ENCODE measurements at regions not wholly inside any gene's neighbourhood (a gene's known extent, or its start where the extent isn't known, plus 50 kb on each side); places are given as distances from the start of the nearest gene placed in this dataset.
"Not testable (repeated sequence)": the region's sequence is repeated elsewhere in the genome, so short reads cannot be mapped to it uniquely, and the experiment has no call there.

- no peak for DNase-seq
Measured at GRCh38 chr3:94414418-94414817, 351.6 kb downstream of the NSUN3 start.

DNA sequence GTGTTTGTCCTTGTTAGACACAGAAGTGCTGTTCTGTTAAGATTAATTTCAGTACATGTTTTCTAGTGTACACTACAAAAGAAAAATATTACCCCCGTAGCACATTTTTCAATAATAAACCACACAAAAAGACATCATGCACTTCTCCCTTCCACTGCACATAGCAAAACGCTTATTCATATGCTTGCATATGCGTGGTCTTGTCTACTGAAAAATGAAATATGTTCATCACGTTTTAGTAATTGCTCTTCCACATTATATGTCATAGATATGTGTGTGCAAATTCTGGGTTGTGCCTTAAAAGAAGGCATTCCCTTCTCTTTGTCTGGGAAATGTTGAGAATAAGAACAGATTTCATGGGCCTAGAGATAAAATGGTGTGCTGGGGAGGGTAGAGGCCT is 353.9 kb downstream of the NSUN3 start:
- no peak for DNase-seq

GRCh38 chr3:94417963-94418455 is 355.1 kb downstream of the NSUN3 start:
- no peak for DNase-seq

DNA sequence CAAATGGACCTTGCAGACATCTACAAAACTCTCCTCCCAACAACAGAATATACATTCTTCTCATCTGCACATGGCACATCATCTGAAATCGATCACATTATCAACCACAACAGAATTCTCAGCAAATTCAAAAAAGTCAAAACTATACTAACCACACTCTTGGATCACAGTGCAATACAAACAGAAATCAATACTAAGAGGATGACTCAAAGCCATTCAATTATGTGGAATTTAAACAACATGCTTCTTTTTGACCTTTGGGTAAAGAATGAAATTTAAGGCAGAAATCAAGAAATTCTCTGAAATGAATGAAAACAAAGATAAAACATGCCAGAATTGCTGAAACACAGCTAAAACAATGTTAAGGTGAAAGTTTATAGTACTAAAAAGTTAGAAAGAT is 358.1 kb downstream of the NSUN3 start:
- DNase-seq, result no peak

GRCh38 chr3:94423578-94423977 is 360.7 kb downstream of the NSUN3 start:
- no peak for DNase-seq

- no peak for DNase-seq
Measured at GRCh38 chr3:94429517-94429916, 366.7 kb downstream of the NSUN3 start.

DNA sequence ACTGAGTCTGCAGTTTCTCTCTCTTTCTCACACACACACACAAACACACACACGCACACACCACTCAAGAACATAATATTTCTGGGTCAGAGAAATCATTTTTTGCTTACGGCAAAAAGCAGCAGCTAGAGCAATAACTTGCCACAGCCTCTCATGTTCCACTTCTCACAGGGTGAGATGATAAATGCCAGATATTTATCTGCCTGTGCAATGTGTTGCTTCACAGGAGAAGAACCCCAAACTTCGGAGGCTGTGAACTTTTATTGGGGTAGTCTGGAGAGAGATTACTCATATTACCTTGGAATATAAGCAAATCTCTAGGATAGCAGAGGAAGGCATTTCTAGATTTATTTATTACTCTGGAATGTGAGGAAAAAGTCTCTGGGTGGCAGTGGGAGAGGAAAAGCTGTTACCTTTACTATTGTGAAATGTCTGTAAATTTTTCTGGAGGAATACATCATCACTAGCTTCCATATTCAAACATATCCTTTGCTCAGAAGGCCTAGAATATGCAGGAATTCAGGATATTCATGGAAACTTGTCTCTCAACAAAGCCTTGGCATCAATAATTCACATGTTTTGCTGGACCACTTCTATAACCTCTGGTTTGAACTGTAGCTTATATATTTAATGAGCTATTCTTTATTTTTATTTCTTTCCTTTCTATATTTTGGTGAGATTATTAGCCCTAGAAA is 369.2 kb downstream of the NSUN3 start:
- no peak for DNase-seq

DNA sequence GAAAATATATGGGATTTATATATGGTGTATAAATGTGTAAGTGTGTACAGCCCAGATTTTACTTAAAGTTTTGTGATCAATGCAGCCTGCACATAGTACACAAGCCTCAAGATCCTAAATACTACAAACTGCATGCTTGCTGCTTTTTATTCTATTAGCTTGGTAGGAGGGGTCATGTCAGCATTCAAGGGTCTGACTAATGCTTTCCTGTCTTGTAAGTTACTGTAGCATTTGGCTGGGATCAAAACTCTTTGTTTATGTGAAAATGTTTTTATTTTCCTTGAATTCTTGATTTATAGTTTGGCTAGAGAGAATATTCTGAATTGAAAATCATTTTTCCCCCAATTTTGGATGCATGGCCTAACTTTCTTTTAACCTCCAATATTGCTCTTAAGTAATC is 370.9 kb downstream of the NSUN3 start:
- no peak for DNase-seq

GRCh38 chr3:94440767-94441493 is 378.1 kb downstream of the NSUN3 start:
- no peak for DNase-seq

GRCh38 chr3:94441494-94441847 is 378.6 kb downstream of the NSUN3 start:
- DNase-seq, result no peak

DNA sequence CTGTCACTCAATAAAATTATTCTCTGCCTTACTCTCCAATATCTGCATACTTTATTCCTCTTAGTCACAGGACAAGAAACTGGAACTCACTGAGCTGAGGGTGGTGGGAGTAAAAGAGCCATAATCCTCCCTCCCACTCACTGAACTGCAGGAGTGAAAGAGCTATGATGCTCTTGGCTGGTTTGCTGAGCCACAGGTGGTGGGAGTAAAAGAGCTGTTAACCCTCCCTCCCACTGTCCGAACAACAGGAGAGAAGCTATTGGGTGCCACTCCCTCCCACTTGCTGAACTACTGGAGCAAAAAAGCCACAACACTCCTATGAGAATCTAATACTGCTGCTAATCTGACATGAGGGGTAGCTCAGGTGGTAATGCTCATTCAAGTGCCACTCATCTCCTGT is 391.0 kb downstream of the NSUN3 start:
- DNase-seq, result no peak

DNA sequence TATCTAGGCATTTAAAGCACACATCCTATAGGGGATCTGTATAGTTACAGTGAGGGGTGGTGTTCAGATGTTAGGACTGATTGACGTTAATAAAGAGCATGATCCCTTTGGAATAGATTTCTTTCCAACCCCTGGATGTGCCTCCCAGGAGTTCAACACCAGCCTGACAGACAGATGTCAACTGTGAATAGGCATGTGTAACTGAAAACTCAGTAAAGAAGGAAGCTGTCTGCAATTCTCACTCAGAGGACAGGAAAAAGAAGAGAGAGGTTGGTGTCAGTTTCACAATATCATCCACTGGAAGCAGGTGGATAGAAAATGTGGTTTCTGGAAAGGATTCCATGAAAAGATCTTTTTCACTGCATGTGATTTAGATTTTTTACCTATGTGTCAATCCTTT is 396.3 kb downstream of the NSUN3 start:
- no peak for DNase-seq

DNA sequence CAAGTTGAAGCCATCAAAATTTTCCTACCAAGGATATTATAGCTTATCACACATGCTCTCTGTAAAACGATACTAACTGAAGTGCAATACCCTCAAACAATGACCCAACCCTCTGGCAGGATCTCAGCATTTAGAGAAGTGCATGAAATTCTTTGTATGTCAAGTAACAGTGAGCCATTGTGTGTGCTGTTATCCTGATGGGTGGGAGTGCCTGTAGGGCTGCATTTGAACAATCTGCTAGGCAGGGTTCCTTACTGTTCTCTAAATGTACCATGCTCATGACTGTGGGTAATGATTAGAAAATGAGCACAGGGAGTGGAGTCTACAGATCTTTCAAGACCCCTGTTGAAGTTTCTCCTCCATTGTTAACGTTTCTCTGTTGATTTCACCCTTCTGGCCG is 398.1 kb downstream of the NSUN3 start:
- no peak for DNase-seq

DNA sequence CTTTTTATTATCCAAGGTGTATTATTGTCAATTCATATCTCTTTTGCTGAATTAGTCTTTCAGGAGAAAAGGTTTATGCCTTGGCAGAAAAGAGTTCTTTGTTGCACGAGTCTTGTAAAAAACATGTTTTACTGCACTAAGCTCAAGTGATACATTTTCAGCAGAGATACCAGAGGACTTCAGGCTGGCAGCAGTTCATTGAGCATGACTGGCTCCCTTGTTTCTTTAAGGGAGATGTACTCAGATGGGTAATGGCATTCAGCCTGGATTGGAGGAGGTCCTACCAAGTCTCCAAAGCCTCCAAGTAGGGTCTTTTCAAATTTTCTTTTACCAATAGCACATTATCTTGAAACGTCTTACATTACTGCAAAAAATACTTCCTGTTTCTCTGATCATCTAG is 400.1 kb downstream of the NSUN3 start:
- DNase-seq, result no peak

- no peak for DNase-seq
Measured at GRCh38 chr3:94472511-94472910, 409.6 kb downstream of the NSUN3 start.

GRCh38 chr3:94481226-94481898 is 418.5 kb downstream of the NSUN3 start:
- DNase-seq, result no peak

DNA sequence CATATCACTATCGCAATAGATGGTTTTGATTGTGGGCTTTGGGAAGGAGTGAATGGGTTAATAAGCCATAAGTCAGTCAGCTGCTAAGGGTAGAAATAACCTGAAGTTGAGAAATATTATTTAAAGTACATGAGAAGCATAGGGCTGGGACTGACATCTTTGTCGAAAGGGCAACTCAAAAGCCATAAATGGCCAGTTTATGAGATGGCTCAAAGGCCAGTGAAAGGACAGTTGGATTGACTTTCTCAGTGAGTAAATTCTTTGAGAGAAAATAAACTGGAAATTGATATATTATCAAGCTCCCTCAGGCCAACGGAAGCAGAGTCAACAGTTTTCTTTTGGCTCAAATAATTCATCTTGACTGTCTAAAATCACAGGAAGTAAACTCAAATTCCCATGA is 419.8 kb downstream of the NSUN3 start:
- no peak for DNase-seq

DNA sequence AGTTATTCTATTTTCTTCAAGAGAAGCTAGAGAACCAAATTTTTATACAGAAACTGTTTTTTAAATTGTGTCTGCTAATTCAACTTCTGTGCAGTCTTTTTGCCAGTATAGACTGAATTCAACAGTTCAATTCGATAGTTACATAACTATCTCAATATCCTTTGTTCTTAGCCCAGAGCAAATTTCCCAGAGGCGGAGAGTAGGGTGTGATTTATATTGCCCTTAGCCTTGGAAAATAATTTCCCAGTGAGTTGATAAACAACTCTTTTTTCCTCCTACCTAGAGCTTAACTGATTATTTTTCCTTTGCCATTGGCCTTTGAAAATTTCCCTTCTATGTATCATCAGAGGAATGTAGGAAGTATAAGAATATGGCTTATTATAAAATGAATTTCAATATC is 420.5 kb downstream of the NSUN3 start:
- DNase-seq, result no peak

- no peak for DNase-seq
Measured at GRCh38 chr3:94494992-94495391, 432.1 kb downstream of the NSUN3 start.

DNA sequence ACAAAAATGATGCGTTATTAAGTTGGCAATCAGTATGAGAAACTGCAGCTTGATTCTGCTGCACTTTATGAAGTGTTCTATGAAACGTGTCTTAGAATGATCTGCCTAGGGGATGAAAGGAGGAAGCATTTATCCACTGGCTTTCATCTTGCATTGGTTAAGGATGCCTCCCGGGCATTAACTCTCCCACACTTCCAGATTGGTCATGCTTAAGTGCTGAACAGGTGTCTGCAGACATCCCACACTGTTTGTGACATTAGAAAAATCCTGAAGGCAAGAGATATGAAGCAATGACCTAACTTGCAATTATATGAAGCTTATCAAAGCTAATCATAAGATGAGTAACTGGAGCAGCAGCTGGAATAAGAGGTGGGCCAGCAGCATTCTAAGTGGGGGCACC is 437.3 kb downstream of the NSUN3 start:
- DNase-seq, result no peak

DNA sequence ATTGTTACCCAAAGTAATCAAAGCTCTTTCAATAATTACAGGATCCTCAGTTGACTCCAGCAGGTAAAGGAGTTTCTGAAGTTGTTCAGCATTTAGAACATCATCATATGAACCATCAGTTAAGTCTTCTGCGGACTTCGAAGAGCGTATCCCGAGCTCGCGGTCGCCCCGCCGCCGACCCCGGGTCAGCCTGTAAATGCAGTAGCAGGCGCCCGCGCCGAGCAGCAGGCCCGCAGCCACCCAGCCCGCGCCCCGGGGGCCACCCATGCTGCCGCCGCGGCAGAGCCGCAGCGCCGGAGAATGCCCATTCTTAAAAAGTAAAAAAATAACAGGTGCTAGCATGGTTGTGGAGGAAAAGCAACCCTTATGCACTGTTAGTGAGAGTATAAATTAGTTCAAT is 444.5 kb downstream of the NSUN3 start:
- not testable (repeated sequence) for DNase-seq

GRCh38 chr3:94512876-94513275 is 450.0 kb downstream of the NSUN3 start:
- DNase-seq, result no peak

DNA sequence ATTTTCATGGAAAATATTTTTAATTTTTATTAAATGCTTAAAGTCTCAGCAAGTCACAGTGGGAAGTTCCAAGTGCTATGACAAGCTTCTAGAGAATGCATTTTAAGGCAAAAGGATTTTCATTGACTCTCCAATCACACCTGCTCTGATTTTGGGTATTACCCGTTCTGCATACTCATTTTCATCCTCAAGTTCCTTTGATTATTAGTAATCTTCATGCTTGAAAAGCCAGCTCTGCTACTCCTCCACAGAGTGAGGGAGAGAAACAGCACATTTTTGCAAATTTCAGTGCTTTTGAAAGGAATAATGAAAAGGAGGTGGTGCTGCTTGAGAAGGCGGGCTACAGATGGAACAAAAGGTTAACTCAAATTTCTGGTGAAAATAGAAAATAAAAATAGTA is 450.7 kb downstream of the NSUN3 start:
- no peak for DNase-seq

GRCh38 chr3:94515983-94516382 is 453.1 kb downstream of the NSUN3 start:
- DNase-seq, result no peak
